H1 (cell line): ENCODE measurements at regions not wholly inside any gene's neighbourhood (a gene's known extent, or its start where the extent isn't known, plus 50 kb on each side); places are given as distances from the start of the nearest gene placed in this dataset.

Experiments
- CTCF ChIA-PET: fragments of 300-600 bp; sonication (Branson Sonifier 250); formaldehyde crosslinking; loops from one replicate; lab custom pipeline; 2021; ENCODE audit not compliant: partially characterized antibody; lab: Charles Lee
- POLR2A ChIA-PET: fragments of 300-600 bp; sonication (Branson Sonifier 250); formaldehyde crosslinking; loops from one replicate; lab custom pipeline; 2021; ENCODE audit warnings: inconsistent platforms; ENCODE audit not compliant: partially characterized antibody; lab: Charles Lee
- DNase-seq, 2 experiments: peaks; one replicate each; pipeline versions ENCODE4 v3.0.0 to v3.0.0-alpha.2; 2010 to 2022; ENCODE audit warnings: low spot score in 2 of 2, low read depth in 1 of 2, mixed read lengths in 1 of 2
- FAIRE-seq: peaks from 2 replicates; lab custom pipeline; 2011; peaks lifted over from hg19 to GRCh38; lab: Jason Lieb, UNC
- H2AFZ ChIP-seq: 2 replicates; pipeline ENCODE4 v1.8.1; 2012; ENCODE audit warnings: low read length, inconsistent platforms
- H2AK5ac ChIP-seq: 2 replicates; pipeline ENCODE4 v1.6.1; 2013; ENCODE audit warnings: low read depth, low read length
- H2BK120ac ChIP-seq: replicated peaks from 2 replicates; pipeline ENCODE3; 2013; ENCODE audit warnings: low read depth, low read length, inconsistent platforms
- H2BK12ac ChIP-seq: 2 replicates; pipeline ENCODE4 v1.6.1; 2013; ENCODE audit warnings: low read depth, low read length
- H2BK15ac ChIP-seq: 2 replicates; pipeline ENCODE4 v1.6.1; 2013; ENCODE audit warnings: low read length
- H2BK20ac ChIP-seq: 2 replicates; pipeline ENCODE4 v1.6.1; 2013; ENCODE audit warnings: low read length
- H2BK5ac ChIP-seq: 2 replicates; pipeline ENCODE4 v1.6.1; 2013; ENCODE audit warnings: low read depth, low read length
- H3K14ac ChIP-seq: 2 replicates; pipeline ENCODE4 v1.6.1; 2013; ENCODE audit warnings: inconsistent platforms; ENCODE audit not compliant: insufficient read length
- H3K18ac ChIP-seq: 2 replicates; pipeline ENCODE4 v1.6.1; 2013; ENCODE audit warnings: low read length; ENCODE audit errors: extremely low read depth
- H3K23ac ChIP-seq: 2 replicates; pipeline ENCODE4 v1.6.1; 2013; ENCODE audit warnings: inconsistent platforms; ENCODE audit not compliant: insufficient read length
- H3K23me2 ChIP-seq: 2 replicates; pipeline ENCODE4 v1.6.1; 2013; ENCODE audit warnings: low read depth, low read length
- H3K27ac ChIP-seq: 2 replicates; pipeline ENCODE4 v1.6.1; 2011; ENCODE audit warnings: low read depth, low read length, inconsistent platforms
- H3K27me3 ChIP-seq, 4 experiments: replicated peaks in 1 of 4; 1 replicate in 1 of 4; 2 replicates in 3 of 4; pipeline versions ENCODE4 v1.6.1 to v1.8.1; 2011 to 2013; ENCODE audit warnings: low read length in 3 of 4, mild to moderate bottlenecking in 3 of 4, inconsistent platforms in 2 of 4, mixed read lengths in 2 of 4, moderate library complexity in 1 of 4; ENCODE audit not compliant: control insufficient read depth in 3 of 4, insufficient read depth in 3 of 4; ENCODE audit errors: extremely low read depth in 1 of 4
- H3K36me3 ChIP-seq, 4 experiments: 2 replicates each; pipeline versions ENCODE4 v1.6.1 to v1.8.1; 2011 to 2013; ENCODE audit warnings: mild to moderate bottlenecking in 4 of 4, low read length in 3 of 4, moderate library complexity in 2 of 4, control low read depth in 1 of 4, inconsistent platforms in 1 of 4; ENCODE audit not compliant: insufficient read depth in 4 of 4, control insufficient read depth in 2 of 4
- H3K4ac ChIP-seq: replicated peaks from 2 replicates; pipeline ENCODE3; 2013; ENCODE audit warnings: low read length, low read depth, mixed read lengths, inconsistent platforms; ENCODE audit not compliant: insufficient read length
- H3K4me1 ChIP-seq, 4 experiments: replicated peaks in 1 of 4; 1 replicate in 1 of 4; 2 replicates in 3 of 4; pipeline versions ENCODE4 v1.6.1 to v1.8.1; 2011 to 2013; ENCODE audit warnings: low read length in 3 of 4, inconsistent platforms in 2 of 4, mixed read lengths in 1 of 4; ENCODE audit not compliant: insufficient read depth in 4 of 4, control insufficient read depth in 3 of 4
- H3K4me2 ChIP-seq, 2 experiments: 2 replicates each; pipeline versions ENCODE4 v1.6.1 to v1.8.1; 2011 to 2013; ENCODE audit warnings: low read depth in 2 of 2, low read length in 2 of 2, control low read depth in 1 of 2, inconsistent platforms in 1 of 2, mild to moderate bottlenecking in 1 of 2; ENCODE audit not compliant: insufficient read depth in 1 of 2
- H3K4me3 ChIP-seq, 4 experiments: fragments of 200-600, 300-600 bp in 1 of 4; sonication (generic), shearing (Covaris generic), sonication (Bioruptor Twin) in 1 of 4; 2 replicates each; pipeline versions ENCODE4 v1.5.1 to v1.8.1; 2011 to 2016; ENCODE audit warnings: low read length in 4 of 4, low read depth in 3 of 4, control low read depth in 2 of 4, inconsistent platforms in 2 of 4, mild to moderate bottlenecking in 2 of 4, mixed read lengths in 1 of 4, moderate library complexity in 1 of 4; ENCODE audit not compliant: insufficient read depth in 2 of 4; ENCODE audit errors: extremely low read depth in 1 of 4
- H3K56ac ChIP-seq: replicated peaks from 2 replicates; pipeline ENCODE3; 2013; ENCODE audit warnings: low read depth, mild to moderate bottlenecking, mixed read lengths, low read length, inconsistent platforms; ENCODE audit not compliant: insufficient read length
- H3K79me1 ChIP-seq: 2 replicates; pipeline ENCODE4 v1.6.1; 2013; ENCODE audit warnings: low read depth, low read length, control low read depth
- H3K79me2 ChIP-seq, 2 experiments: 2 replicates each; pipeline versions ENCODE4 v1.6.1 to v1.8.1; 2012 to 2013; ENCODE audit warnings: low read length in 2 of 2, mild to moderate bottlenecking in 2 of 2, inconsistent platforms in 1 of 2; ENCODE audit not compliant: insufficient read depth in 2 of 2, control insufficient read depth in 1 of 2
- H3K9ac ChIP-seq, 4 experiments: replicated peaks in 1 of 4; 1 replicate in 1 of 4; 2 replicates in 3 of 4; pipeline versions ENCODE4 v1.6.1 to v1.8.1; 2011 to 2013; ENCODE audit warnings: low read depth in 3 of 4, low read length in 3 of 4, control low read depth in 2 of 4, mild to moderate bottlenecking in 2 of 4, moderate library complexity in 2 of 4, inconsistent platforms in 1 of 4; ENCODE audit errors: extremely low read depth in 1 of 4
- H3K9me3 ChIP-seq, 2 experiments: 2 replicates each; pipeline versions ENCODE4 v1.6.1 to v1.8.1; 2012 to 2013; ENCODE audit warnings: mild to moderate bottlenecking in 2 of 2, moderate library complexity in 2 of 2, control low read depth in 1 of 2, inconsistent platforms in 1 of 2, low read depth in 1 of 2, low read length in 1 of 2, mixed read lengths in 1 of 2; ENCODE audit not compliant: insufficient read depth in 2 of 2
- H4K20me1 ChIP-seq, 2 experiments: replicated peaks in 1 of 2; 2 replicates each; pipeline versions ENCODE3 to v1.8.1; 2011 to 2013; ENCODE audit warnings: inconsistent platforms in 2 of 2, low read length in 2 of 2, mild to moderate bottlenecking in 1 of 2; ENCODE audit not compliant: insufficient read depth in 2 of 2, control insufficient read depth in 1 of 2
- H4K5ac ChIP-seq: 2 replicates; pipeline ENCODE4 v1.6.1; 2013; ENCODE audit warnings: low read length, low read depth, mixed read lengths, inconsistent platforms; ENCODE audit not compliant: insufficient read length
- H4K8ac ChIP-seq: 2 replicates; pipeline ENCODE4 v1.8.0; 2013; ENCODE audit warnings: mild to moderate bottlenecking, moderate library complexity, low read length, inconsistent platforms; ENCODE audit not compliant: insufficient read depth; ENCODE audit errors: extremely low read depth
- H4K91ac ChIP-seq: replicated peaks from 2 replicates; pipeline ENCODE3; 2013; ENCODE audit warnings: low read length, mixed read lengths, inconsistent platforms; ENCODE audit not compliant: insufficient read length
- BACH1 ChIP-seq: IDR thresholded peaks from 2 replicates; pipeline ENCODE4 v1.6.1; 2012; ENCODE audit warnings: low read length, improper control_type of control experiment
- CREB1 ChIP-seq: IDR thresholded peaks from 2 replicates; pipeline ENCODE4 v1.6.1; 2012; ENCODE audit warnings: inconsistent platforms
- GABPA ChIP-seq: IDR thresholded peaks from 2 replicates; pipeline ENCODE4 v1.6.1; 2011; ENCODE audit warnings: mild to moderate bottlenecking, low read length, moderate library complexity, borderline replicate concordance; ENCODE audit not compliant: insufficient read depth
- KDM1A ChIP-seq: fragments of 200-600, 300-600 bp; sonication (generic); IDR thresholded peaks from 2 replicates; pipeline ENCODE4 v1.7.1; 2016; ENCODE audit warnings: mild to moderate bottlenecking, low read length, borderline replicate concordance
- KDM4A ChIP-seq: IDR thresholded peaks from one replicate; pipeline ENCODE4 v1.7.1; 2012; ENCODE audit warnings: low read depth, mild to moderate bottlenecking, moderate library complexity, low read length, inconsistent platforms; ENCODE audit not compliant: severe bottlenecking
- KDM5A ChIP-seq: fragments of 200-600 bp; IDR thresholded peaks from 2 replicates; pipeline ENCODE4 v1.7.1; 2012; ENCODE audit warnings: mild to moderate bottlenecking, low read length, inconsistent platforms, mixed read lengths
- POLR2A ChIP-seq, 2 experiments: IDR thresholded peaks; 1 replicate in 1 of 2; 2 replicates in 1 of 2; pipeline ENCODE4 v1.6.1; 2011; ENCODE audit warnings: low read depth in 2 of 2, low read length in 2 of 2, mild to moderate bottlenecking in 2 of 2; ENCODE audit errors: control extremely low read depth in 1 of 2
- POLR2AphosphoS5 ChIP-seq: IDR thresholded peaks from 2 replicates; pipeline ENCODE4 v1.6.1; 2011; ENCODE audit warnings: low read depth, low read length
- RNF2 ChIP-seq: fragments of 200-900, 300-1000 bp; sonication (generic); IDR thresholded peaks from 2 replicates; pipeline ENCODE4 v1.7.1; 2016; ENCODE audit warnings: borderline replicate concordance, low read depth, mild to moderate bottlenecking, antibody characterized with exemption, low read length; ENCODE audit not compliant: poor library complexity, severe bottlenecking; ENCODE audit errors: missing control alignments
- SP1 ChIP-seq: IDR thresholded peaks from 2 replicates; pipeline ENCODE4 v1.6.1; 2011; ENCODE audit warnings: low read depth, low read length
- SP2 ChIP-seq: IDR thresholded peaks from 2 replicates; pipeline ENCODE4 v1.6.1; 2012; ENCODE audit warnings: mild to moderate bottlenecking, low read length, inconsistent platforms
- SUZ12 ChIP-seq: fragments of 200-600 bp; sonication (generic); IDR thresholded peaks from 2 replicates; pipeline ENCODE4 v1.6.1; 2012; ENCODE audit warnings: mild to moderate bottlenecking, inconsistent platforms, low read length, moderate library complexity, mixed read lengths
- TCF12 ChIP-seq: IDR thresholded peaks from 2 replicates; pipeline ENCODE4 v1.6.1; 2011; ENCODE audit warnings: low read depth, mild to moderate bottlenecking, low read length
- ZNF274 ChIP-seq: IDR thresholded peaks from 2 replicates; pipeline ENCODE4 v1.7.0; 2012; ENCODE audit warnings: low read length, borderline replicate concordance; ENCODE audit errors: extremely low read depth
- WGBS, 2 experiments: shearing (Covaris generic) in 1 of 2; methylation state at CpG; one replicate each; pipeline versions ENCODE4 v1.1.6 to v1.1.7; 2013 to 2015; ENCODE audit warnings: low lambda C conversion rate in 2 of 2, mixed read lengths in 2 of 2, inconsistent platforms in 1 of 2, low coverage in 1 of 2, missing lambda C conversion rate in 1 of 2; ENCODE audit not compliant: insufficient replicate concordance in 2 of 2, insufficient coverage in 1 of 2, insufficient read length in 1 of 2; ENCODE audit errors: extremely low coverage in 1 of 2, missing lambda C conversion rate in 1 of 2; 5-methylcytosine and 5-hydroxymethylcytosine counted together
- TF ChIP-seq, protein P1 (sequence below): IDR thresholded peaks from 2 replicates; pipeline ENCODE4 v1.6.1; 2011; ENCODE audit warnings: low read length, improper control_type of control experiment

DNA sequence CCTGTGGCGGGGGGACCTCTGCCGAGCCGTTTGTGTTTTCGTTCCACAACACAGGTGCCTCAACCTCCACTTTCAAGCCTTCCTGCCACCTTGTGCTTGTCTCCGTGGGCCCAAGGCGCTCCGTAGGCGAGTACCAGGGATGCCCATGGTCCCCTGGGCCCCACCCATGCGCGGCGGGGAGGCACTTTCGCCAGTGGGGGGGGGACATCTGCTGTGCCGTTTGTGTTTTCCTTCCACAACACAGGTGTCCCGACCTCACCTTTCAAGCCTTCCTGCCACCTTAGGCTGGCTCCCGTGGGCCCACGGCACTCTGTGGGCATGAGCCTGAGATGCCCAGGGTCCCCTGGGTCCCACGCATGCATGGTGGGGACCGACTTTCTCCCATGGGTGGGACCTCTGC lies 335.9 kb downstream of the ALG10 start:
- H3K27me3 ChIP-seq, result no peaks in the 10 kb centered on the region
- no peak for DNase-seq
- H2AK5ac ChIP-seq, result no peak overlapping the region
- no peak overlapping the region for H2BK20ac ChIP-seq
- H3K4me1 ChIP-seq, result no peaks in the 10 kb centered on the region
- H3K79me2 ChIP-seq, result no peaks in the 10 kb centered on the region
- H4K20me1 ChIP-seq, result no peaks in the 10 kb centered on the region
- H3K56ac ChIP-seq, result no peak overlapping the region
- H3K18ac ChIP-seq, result no peak overlapping the region
- H2BK5ac ChIP-seq, result no peak overlapping the region
- no peak overlapping the region for H3K14ac ChIP-seq
- no peak overlapping the region for H2BK15ac ChIP-seq
- H3K36me3 ChIP-seq, result no peaks in the 10 kb centered on the region
- WGBS, 2 experiments, result 90% methylated on average over 8 of the region's 18 CpGs; no CpG with 5 or more reads in 1 of the 2 experiments
- ChIA-PET CTCF (no interaction called here), POLR2A (no interaction called here)
- no peaks in the 10 kb centered on the region for H3K79me1 ChIP-seq
- peaks cover 75 to 100% of the 10 kb centered on the region in 2 experiments for H3K9me3 ChIP-seq
- no peak overlapping the region for H3K4me2 ChIP-seq
- no peak overlapping the region for H4K8ac ChIP-seq
- H3K4ac ChIP-seq, result no peak overlapping the region
- H3K9ac ChIP-seq, result no peak overlapping the region
- H4K91ac ChIP-seq, result no peak overlapping the region
- H2BK120ac ChIP-seq, result no peak overlapping the region
- H3K23me2 ChIP-seq, result no peaks in the 10 kb centered on the region
- no peak for FAIRE-seq
- no peak overlapping the region for H2AFZ ChIP-seq
- no peak overlapping the region for H4K5ac ChIP-seq
- H3K23ac ChIP-seq, result no peak overlapping the region
- no peak overlapping the region for H2BK12ac ChIP-seq
- no peak overlapping the region for H3K4me3 ChIP-seq
- no peak overlapping the region for H3K27ac ChIP-seq
- TF ChIP-seq KDM4A, result no peak
- no peak for TF ChIP-seq ZNF274
- no peak for TF ChIP-seq KDM5A
- no peak for TF ChIP-seq RNF2
- no peak for TF ChIP-seq GABPA
- TF ChIP-seq SP1, result no peak
- no peak for TF ChIP-seq POLR2AphosphoS5
- no peak for TF ChIP-seq KDM1A
- TF ChIP-seq POLR2A (IDR thresholded peaks at IDR 0.05; ENCODE audit: control extremely low read depth in 1 of 2, low read depth in 2 of 2, low read length in 2 of 2), result no peak
- no peak for TF ChIP-seq TCF12
- TF ChIP-seq, protein P1, sequence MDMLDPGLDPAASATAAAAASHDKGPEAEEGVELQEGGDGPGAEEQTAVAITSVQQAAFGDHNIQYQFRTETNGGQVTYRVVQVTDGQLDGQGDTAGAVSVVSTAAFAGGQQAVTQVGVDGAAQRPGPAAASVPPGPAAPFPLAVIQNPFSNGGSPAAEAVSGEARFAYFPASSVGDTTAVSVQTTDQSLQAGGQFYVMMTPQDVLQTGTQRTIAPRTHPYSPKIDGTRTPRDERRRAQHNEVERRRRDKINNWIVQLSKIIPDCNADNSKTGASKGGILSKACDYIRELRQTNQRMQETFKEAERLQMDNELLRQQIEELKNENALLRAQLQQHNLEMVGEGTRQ, result no peak
- TF ChIP-seq SP2, result no peak
- no peak for TF ChIP-seq SUZ12
- TF ChIP-seq BACH1, result no peak
- no peak for TF ChIP-seq CREB1
